T-cell (primary cell): ENCODE measurements at regions not wholly inside any gene's neighbourhood (a gene's known extent, or its start where the extent isn't known, plus 50 kb on each side); places are given as distances from the start of the nearest gene placed in this dataset.
A peak's percentile ranks its signal among the peaks of the same experiment; 100 is the strongest.

Experiments used
- ATAC-seq, 4 experiments: fragments of 200-7000 bp in 3 of 4; fragments of 150-1000 bp in 1 of 4; cut with Tn5 transposase; replicated peaks in 1 of 4; 1 replicate in 3 of 4; 2 replicates in 1 of 4; pipeline ENCODE4 v1.10.0; 2021; ENCODE audit warnings: moderate library complexity in 3 of 4, mild to moderate bottlenecking in 2 of 4, moderate number of reproducible peaks in 1 of 4
- CTCF ChIA-PET, 2 donors: fragments of 300-600 bp; sonication (Branson Sonifier 250); formaldehyde crosslinking; loops; one replicate each; lab custom pipeline; 2022; ENCODE audit warnings: antibody characterized with exemption in 2 of 2; lab: Charles Lee
- POLR2A ChIA-PET, 2 donors: fragments of 300-600 bp; sonication (Branson Sonifier 250); formaldehyde crosslinking; loops; one replicate each; lab custom pipeline; 2022; ENCODE audit warnings: antibody characterized with exemption in 2 of 2; lab: Charles Lee
- DNase-seq, 35 experiments: peaks; one replicate each; pipeline versions ENCODE4 v3.0.0 to v3.0.0-alpha.2; 2013 to 2023
- H3K27ac ChIP-seq: one replicate; pipeline ENCODE4 v1.5.1; 2013; ENCODE audit warnings: low read length
- H3K27me3 ChIP-seq, 2 experiments: replicated peaks in 1 of 2; 1 replicate in 1 of 2; 2 replicates in 1 of 2; pipeline versions ENCODE4 v1.6.1 to v1.7.0; 2013; ENCODE audit warnings: low read length in 1 of 2, mixed read lengths in 1 of 2; ENCODE audit not compliant: control insufficient read depth in 2 of 2, insufficient read depth in 2 of 2; ENCODE audit errors: extremely low read depth in 1 of 2
- H3K36me3 ChIP-seq, 2 donors: 1 replicate in 1 of 2; 2 replicates in 1 of 2; pipeline versions ENCODE4 v1.6.1 to v1.7.0; 2013; ENCODE audit warnings: low read length in 1 of 2; ENCODE audit not compliant: control insufficient read depth in 2 of 2, insufficient read depth in 1 of 2; ENCODE audit errors: extremely low read depth in 1 of 2
- H3K4me1 ChIP-seq, 2 experiments: 1 replicate in 1 of 2; 2 replicates in 1 of 2; pipeline versions ENCODE4 v1.6.1 to v1.7.0; 2013; ENCODE audit warnings: low read length in 2 of 2, mixed read lengths in 1 of 2; ENCODE audit not compliant: insufficient read depth in 2 of 2, control insufficient read depth in 1 of 2; ENCODE audit errors: extremely low read depth in 1 of 2
- H3K4me3 ChIP-seq, 2 donors: 1 replicate in 1 of 2; 2 replicates in 1 of 2; pipeline versions ENCODE4 v1.5.1 to v1.7.0; 2013; ENCODE audit warnings: mild to moderate bottlenecking in 2 of 2, low read length in 1 of 2, moderate library complexity in 1 of 2; ENCODE audit not compliant: control insufficient read depth in 1 of 2; ENCODE audit errors: extremely low read depth in 1 of 2
- H3K9me3 ChIP-seq: 2 replicates; pipeline ENCODE4 v1.7.0; 2013
- H3K27ac Mint-ChIP-seq, 2 donors: one replicate each; pipeline ENCODE4 v1.8.0; 2020 to 2021; ENCODE audit warnings: mild to moderate bottlenecking in 2 of 2, mixed read lengths in 2 of 2
- H3K27me3 Mint-ChIP-seq, 2 donors: one replicate each; pipeline ENCODE4 v1.8.0; 2021 to 2022; ENCODE audit warnings: mixed read lengths in 2 of 2
- H3K36me3 Mint-ChIP-seq: one replicate; pipeline ENCODE4 v1.8.0; 2021; ENCODE audit warnings: mixed read lengths
- H3K4me1 Mint-ChIP-seq, 3 donors: one replicate each; pipeline ENCODE4 v1.8.0; 2020 to 2022; ENCODE audit warnings: mixed read lengths in 3 of 3, mild to moderate bottlenecking in 1 of 3
- H3K4me3 Mint-ChIP-seq, 3 donors: one replicate each; pipeline ENCODE4 v1.8.0; 2020 to 2022; ENCODE audit warnings: mild to moderate bottlenecking in 3 of 3, mixed read lengths in 3 of 3, moderate library complexity in 3 of 3
- H3K9me3 Mint-ChIP-seq, 3 donors: one replicate each; pipeline ENCODE4 v1.8.0; 2020 to 2022; ENCODE audit warnings: mixed read lengths in 3 of 3
- WGBS: methylation state at CpG from one replicate; pipeline ENCODE4 v1.1.5; 2013; ENCODE audit warnings: missing lambda C conversion rate; ENCODE audit not compliant: insufficient coverage; 5-methylcytosine and 5-hydroxymethylcytosine counted together

DNA sequence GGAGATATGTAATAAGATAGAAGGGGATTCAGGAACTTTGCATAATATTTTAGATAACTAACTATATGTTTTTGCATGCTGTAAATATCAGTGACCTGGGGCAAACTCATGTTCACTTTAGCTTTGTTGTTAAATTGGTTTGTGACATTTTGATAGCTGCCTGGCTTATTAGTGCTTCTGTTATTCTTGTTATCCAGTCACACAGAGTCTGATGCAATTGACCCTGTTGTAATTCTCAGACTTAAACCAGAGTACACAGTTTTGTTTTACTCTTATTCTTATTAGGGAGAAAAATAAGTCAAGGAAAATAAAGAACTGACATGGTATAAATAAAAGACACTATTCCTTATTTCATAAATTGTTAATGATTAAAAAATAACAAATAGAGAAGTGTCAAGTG is 516.7 kb upstream of the SLIT2 start:
- ATAC-seq (no peak), DNase-seq (no peak)
- no peak overlapping the region for H3K4me3 Mint-ChIP-seq
- no peak overlapping the region for H3K27ac ChIP-seq
- no peaks in the 10 kb centered on the region for H3K36me3 ChIP-seq
- H3K27ac Mint-ChIP-seq, result no peak overlapping the region
- ChIA-PET CTCF (no interaction called here), POLR2A (no interaction called here)
- peaks cover 0 to 6% (median 0%) of the 10 kb centered on the region in 3 donors for H3K4me1 Mint-ChIP-seq
- H3K4me1 ChIP-seq, result peaks cover 0 to 3% of the 10 kb centered on the region in 2 experiments
- no peaks in the 10 kb centered on the region for H3K9me3 ChIP-seq
- H3K9me3 Mint-ChIP-seq, result peaks cover 10 to 20% (median 15%) of the 10 kb centered on the region in 3 donors
- H3K4me3 ChIP-seq, result no peak overlapping the region
- no peaks in the 10 kb centered on the region for H3K36me3 Mint-ChIP-seq
- no peaks in the 10 kb centered on the region for H3K27me3 Mint-ChIP-seq
- no peaks in the 10 kb centered on the region for H3K27me3 ChIP-seq

DNA sequence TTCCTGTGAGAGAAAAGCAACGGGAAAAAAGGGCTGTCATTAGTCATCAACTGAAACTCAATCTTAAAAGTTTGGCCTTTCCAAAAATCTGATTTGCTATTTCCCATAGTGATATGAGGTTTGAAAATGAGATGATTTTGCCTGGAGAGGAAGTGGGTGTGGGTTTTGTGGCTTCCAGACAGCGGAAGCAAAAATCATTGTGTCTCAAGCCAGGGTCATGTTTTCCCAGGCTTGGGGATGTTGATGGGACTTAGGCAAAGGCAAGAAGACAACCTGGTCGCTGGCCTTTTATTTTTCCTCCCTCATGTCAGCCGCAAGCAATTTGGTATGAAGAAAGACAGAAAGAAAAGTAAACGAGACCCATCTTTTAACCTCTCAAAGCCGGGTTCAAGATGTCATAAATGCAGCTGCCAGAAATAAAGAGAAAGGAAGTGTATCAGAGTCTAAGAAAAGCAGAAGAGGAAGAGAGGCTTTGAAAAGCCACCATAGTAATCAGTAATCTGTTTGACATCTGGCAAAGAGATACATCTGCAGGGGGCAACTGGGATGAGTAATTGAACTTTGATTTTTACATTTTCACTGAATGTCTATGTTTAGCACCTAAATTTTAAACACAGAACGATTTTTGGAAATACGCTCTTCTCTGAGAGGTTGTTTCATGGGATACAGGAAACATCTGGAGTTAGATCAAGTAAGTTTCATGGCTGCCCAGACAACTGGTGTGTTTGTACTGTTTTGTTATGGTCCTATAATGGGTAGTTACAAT is 521.6 kb upstream of the SLIT2 start:
- Histone ChIP-seq H3K4me3 (no peak overlapping the region), H3K27ac (no peak overlapping the region), H3K36me3 (no peaks in the 10 kb centered on the region), H3K4me1 (peaks cover 0 to 3% of the 10 kb centered on the region in 2 experiments), H3K27me3 (no peaks in the 10 kb centered on the region), H3K9me3 (no peaks in the 10 kb centered on the region)
- CTCF ChIA-PET, result no interaction called here
- POLR2A ChIA-PET, result no interaction called here
- no peak overlapping the region for H3K4me3 Mint-ChIP-seq
- H3K36me3 Mint-ChIP-seq, result no peaks in the 10 kb centered on the region
- no CpG with 5 or more reads among the region's 8 CpGs for WGBS
- peaks cover 14 to 21% (median 17%) of the 10 kb centered on the region in 3 donors for H3K9me3 Mint-ChIP-seq
- peak overlapping the region in 1 of 2 donors; percentile 2 for H3K27ac Mint-ChIP-seq
- peaks cover 0 to 11% (median 0%) of the 10 kb centered on the region in 3 donors for H3K4me1 Mint-ChIP-seq
- peak in 1 of 35 experiments; percentile 1 for DNase-seq
- ATAC-seq, result no peak
- H3K27me3 Mint-ChIP-seq, result no peaks in the 10 kb centered on the region

DNA sequence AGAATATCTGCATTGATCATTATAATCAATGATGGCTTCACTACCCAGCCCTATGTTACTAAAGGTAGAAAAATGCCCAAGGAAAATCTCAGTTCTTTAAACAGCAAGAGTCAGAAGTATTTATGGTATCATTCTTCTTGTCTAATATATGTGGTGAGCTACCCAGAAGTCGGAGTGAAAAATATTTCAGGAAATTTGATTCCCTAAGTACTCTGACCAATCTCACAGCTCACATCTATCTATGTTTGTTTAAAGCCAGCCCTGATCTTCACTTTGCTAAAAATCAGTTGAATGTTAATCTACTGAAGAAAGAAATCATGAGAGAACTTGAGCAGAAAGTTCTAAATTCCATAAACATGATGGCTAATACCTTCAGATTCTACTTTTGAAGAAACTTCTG is 522.9 kb upstream of the SLIT2 start:
- Histone ChIP-seq H3K9me3 (no peaks in the 10 kb centered on the region), H3K4me3 (no peak overlapping the region), H3K27me3 (no peaks in the 10 kb centered on the region), H3K36me3 (no peaks in the 10 kb centered on the region), H3K27ac (no peak overlapping the region), H3K4me1 (peaks cover 0 to 3% of the 10 kb centered on the region in 2 experiments)
- H3K27ac Mint-ChIP-seq, result no peak overlapping the region
- ChIA-PET CTCF (no interaction called here), POLR2A (no interaction called here)
- ATAC-seq, result no peak
- DNase-seq, result no peak
- no peak overlapping the region for H3K4me3 Mint-ChIP-seq
- H3K36me3 Mint-ChIP-seq, result no peaks in the 10 kb centered on the region
- peaks cover 14 to 21% (median 14%) of the 10 kb centered on the region in 3 donors for H3K9me3 Mint-ChIP-seq
- peaks cover 0 to 11% (median 0%) of the 10 kb centered on the region in 3 donors for H3K4me1 Mint-ChIP-seq
- no CpG with 5 or more reads among the region's 1 CpG for WGBS
- H3K27me3 Mint-ChIP-seq, result no peaks in the 10 kb centered on the region

DNA sequence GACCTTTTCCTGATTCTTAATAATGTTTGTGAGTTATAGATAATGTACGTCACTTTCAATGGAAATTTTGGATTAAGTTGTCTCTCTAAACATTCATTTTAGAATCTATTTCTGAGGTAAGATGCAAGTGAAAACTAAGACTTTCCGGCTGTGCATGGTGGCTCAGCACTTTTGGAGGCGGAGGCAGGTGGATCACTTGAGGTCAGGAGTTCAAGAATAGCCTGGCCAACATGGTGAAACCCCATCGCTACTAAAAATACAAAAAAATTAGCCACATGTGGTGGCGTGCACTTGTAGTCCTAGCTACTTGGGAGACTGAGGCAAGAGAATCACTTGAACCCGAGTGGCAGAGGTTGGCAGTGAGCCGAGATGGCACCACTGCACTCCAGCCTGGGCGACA is 524.6 kb upstream of the SLIT2 start:
- no peaks in the 10 kb centered on the region for H3K9me3 ChIP-seq
- ATAC-seq (no peak), DNase-seq (no peak)
- Mint-ChIP-seq H3K4me3 (no peak overlapping the region), H3K36me3 (no peaks in the 10 kb centered on the region), H3K27ac (no peak overlapping the region), H3K9me3 (peaks cover 18 to 30% (median 19%) of the 10 kb centered on the region in 3 donors), H3K27me3 (no peaks in the 10 kb centered on the region), H3K4me1 (peaks cover 0 to 11% (median 0%) of the 10 kb centered on the region in 3 donors)
- H3K4me3 ChIP-seq, result no peak overlapping the region
- WGBS, result 88% methylated on average over 3 of the region's 8 CpGs
- ChIA-PET POLR2A (no interaction called here), CTCF (no interaction called here)
- no peaks in the 10 kb centered on the region for H3K27me3 ChIP-seq
- H3K4me1 ChIP-seq, result peaks cover 0 to 3% of the 10 kb centered on the region in 2 experiments
- H3K36me3 ChIP-seq, result no peaks in the 10 kb centered on the region
- no peak overlapping the region for H3K27ac ChIP-seq

DNA sequence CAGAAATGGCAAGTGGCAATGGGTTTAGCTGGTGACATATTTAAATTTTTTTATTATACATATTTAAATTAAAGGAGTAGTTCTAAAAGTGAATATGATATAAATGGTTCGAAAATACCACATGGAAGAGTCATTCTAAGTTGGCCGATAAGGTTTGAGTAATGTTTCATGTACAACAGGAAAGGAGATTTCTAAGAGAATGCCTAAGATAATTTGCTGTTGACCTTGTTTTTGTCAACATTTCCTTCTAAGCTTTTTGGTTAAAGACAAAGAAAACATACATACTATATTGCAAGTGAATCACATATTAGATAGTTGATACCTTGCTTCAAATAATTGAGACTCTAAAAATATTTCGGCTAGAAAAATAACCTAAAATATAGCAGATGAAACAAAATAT is 526.6 kb upstream of the SLIT2 start:
- DNase-seq (no peak), ATAC-seq (no peak)
- Histone ChIP-seq H3K4me1 (no peaks in the 10 kb centered on the region), H3K27ac (no peak overlapping the region), H3K36me3 (no peaks in the 10 kb centered on the region), H3K9me3 (no peaks in the 10 kb centered on the region), H3K4me3 (no peak overlapping the region), H3K27me3 (no peaks in the 10 kb centered on the region)
- Mint-ChIP-seq H3K27me3 (no peaks in the 10 kb centered on the region), H3K27ac (no peak overlapping the region), H3K4me3 (no peak overlapping the region), H3K36me3 (no peaks in the 10 kb centered on the region), H3K9me3 (peaks cover 13 to 29% (median 20%) of the 10 kb centered on the region in 3 donors), H3K4me1 (peaks cover 0 to 7% (median 0%) of the 10 kb centered on the region in 3 donors)
- 75% methylated on average over 2 of the region's 3 CpGs for WGBS
- ChIA-PET POLR2A (no interaction called here), CTCF (interaction anchor here in 1 of 2 donors (0.5 kb wide), 1 partner anchor 270 kb away, joined by 4 read pairs; no protein-coding TSS in a partner anchor)

DNA sequence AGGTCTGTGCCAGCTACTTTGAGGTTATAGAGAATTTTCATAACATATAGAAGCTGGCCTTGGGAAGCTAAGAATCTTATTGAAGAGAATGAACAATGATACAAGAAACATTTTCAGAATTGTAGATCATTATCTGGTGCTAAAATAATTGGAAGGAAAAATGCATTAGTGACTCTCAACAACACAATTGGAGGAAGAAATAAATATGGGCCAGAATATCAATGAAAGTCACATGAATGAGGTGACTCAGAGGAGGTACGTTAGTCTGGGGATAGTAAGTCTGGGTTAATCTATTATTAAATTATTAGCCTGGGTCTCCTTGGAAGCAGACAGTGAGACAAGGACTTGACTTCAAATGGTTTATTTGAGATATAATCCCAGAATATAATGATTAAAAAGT is 529.3 kb upstream of the SLIT2 start:
- ChIA-PET CTCF (no interaction called here), POLR2A (no interaction called here)
- no peak overlapping the region for H3K4me3 Mint-ChIP-seq
- Histone ChIP-seq H3K4me3 (no peak overlapping the region), H3K27me3 (no peaks in the 10 kb centered on the region), H3K9me3 (no peaks in the 10 kb centered on the region), H3K27ac (no peak overlapping the region), H3K36me3 (no peaks in the 10 kb centered on the region), H3K4me1 (no peaks in the 10 kb centered on the region)
- no peak for DNase-seq
- WGBS, result 50% methylated on average over 1 of the region's 1 CpG
- no peaks in the 10 kb centered on the region for H3K27me3 Mint-ChIP-seq
- H3K27ac Mint-ChIP-seq, result no peak overlapping the region
- no peak for ATAC-seq
- H3K4me1 Mint-ChIP-seq, result no peaks in the 10 kb centered on the region
- H3K36me3 Mint-ChIP-seq, result no peaks in the 10 kb centered on the region
- peaks cover 19 to 27% (median 21%) of the 10 kb centered on the region in 3 donors for H3K9me3 Mint-ChIP-seq
